ENCODE measurements at regions not wholly inside any gene's neighbourhood (a gene's known extent, or its start where the extent isn't known, plus 50 kb on each side); places are given as distances from the start of the nearest gene placed in this dataset.

DNA sequence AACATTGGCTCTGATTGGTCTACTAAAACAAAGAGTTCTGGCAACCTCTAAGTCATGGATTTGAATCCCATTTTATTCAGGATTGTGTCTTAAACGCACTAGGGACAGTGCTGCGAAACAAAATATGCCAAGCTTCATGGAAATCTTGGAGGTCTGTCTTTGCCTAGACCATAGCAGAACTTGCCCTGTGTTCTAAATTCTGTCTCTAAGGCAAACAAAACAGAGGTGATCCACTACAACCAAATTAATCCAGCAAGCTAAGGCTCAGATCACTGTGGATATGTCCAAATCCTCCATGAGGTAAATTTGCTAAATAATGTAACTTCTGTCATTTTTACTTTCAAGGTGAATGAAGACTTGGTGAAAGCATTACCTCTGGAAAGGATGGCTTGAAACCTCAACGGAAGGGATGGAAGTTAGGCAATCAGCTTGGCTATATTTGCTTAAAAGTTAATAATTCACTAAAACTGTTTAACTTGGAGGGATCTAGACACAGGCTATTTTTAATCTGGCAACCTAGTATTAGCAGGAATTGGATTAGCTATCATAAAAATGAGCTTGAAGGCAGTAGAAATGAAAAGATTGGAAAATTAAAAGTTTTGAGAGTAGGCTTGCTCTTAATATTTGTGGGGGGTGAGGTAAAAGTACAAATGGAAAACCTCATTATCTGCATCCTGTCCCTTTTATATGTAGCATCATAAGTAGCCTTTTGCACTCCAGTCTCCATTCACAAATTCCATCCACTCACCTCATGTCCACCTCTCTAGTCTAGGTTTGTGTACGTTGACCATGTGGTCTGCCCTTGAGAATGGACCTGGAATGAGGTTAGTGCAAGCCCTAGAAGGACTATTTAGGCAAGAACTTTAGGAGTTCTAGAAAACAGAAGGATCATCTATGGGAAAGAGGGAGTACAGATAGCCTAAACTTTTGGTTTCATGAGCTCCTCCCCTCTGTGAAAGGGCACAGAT lies 176.2 kb downstream of the SMC2 start:
- Histone ChIP-seq H3K79me2 (ENCODE audit: control insufficient read depth, insufficient read depth, low read length) (no peaks in the 10 kb centered on the region), H3K4me1 (ENCODE audit: control insufficient read depth, extremely low read depth, insufficient read depth, low read length) (no peaks in the 10 kb centered on the region), H3K4me2 (ENCODE audit: insufficient read depth, low read length) (no peak overlapping the region), H3K9me1 (replicated peaks; ENCODE audit: control insufficient read depth, extremely low read depth, insufficient read depth, low read length) (no peaks in the 10 kb centered on the region), H3K4me3 (replicated peaks in 1 of 3; ENCODE audit: insufficient read depth in 1 of 3, low read depth in 1 of 3, low read length in 3 of 3) (no peak overlapping the region), H3K36me3 (ENCODE audit: control insufficient read depth in 2 of 2, extremely low read depth in 1 of 2, insufficient read depth in 2 of 2, low read length in 2 of 2) (no peaks in the 10 kb centered on the region), H3K27me3 (ENCODE audit: control insufficient read depth in 2 of 2, insufficient read depth in 2 of 2, low read length in 2 of 2) (no peaks in the 10 kb centered on the region), H3K27ac (ENCODE audit: insufficient read depth, low read depth, low read length) (no peak overlapping the region), H4K20me1 (replicated peaks; ENCODE audit: control insufficient read depth, extremely low read depth, insufficient read depth, low read length) (no peaks in the 10 kb centered on the region), H2AFZ (ENCODE audit: low read depth, low read length) (no peak overlapping the region), H3K9ac (replicated peaks; ENCODE audit: extremely low read depth, insufficient read depth, low read length) (no peak overlapping the region), H3K9me3 (replicated peaks; ENCODE audit: control insufficient read depth, insufficient read depth, low read length) (peaks cover 1% of the 10 kb centered on the region)
- no TSS peak for BruUV-seq (replicated peaks)
- TF ChIP-seq, protein P1, sequence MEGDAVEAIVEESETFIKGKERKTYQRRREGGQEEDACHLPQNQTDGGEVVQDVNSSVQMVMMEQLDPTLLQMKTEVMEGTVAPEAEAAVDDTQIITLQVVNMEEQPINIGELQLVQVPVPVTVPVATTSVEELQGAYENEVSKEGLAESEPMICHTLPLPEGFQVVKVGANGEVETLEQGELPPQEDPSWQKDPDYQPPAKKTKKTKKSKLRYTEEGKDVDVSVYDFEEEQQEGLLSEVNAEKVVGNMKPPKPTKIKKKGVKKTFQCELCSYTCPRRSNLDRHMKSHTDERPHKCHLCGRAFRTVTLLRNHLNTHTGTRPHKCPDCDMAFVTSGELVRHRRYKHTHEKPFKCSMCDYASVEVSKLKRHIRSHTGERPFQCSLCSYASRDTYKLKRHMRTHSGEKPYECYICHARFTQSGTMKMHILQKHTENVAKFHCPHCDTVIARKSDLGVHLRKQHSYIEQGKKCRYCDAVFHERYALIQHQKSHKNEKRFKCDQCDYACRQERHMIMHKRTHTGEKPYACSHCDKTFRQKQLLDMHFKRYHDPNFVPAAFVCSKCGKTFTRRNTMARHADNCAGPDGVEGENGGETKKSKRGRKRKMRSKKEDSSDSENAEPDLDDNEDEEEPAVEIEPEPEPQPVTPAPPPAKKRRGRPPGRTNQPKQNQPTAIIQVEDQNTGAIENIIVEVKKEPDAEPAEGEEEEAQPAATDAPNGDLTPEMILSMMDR (IDR thresholded peaks at IDR 0.05; ENCODE audit: extremely low read depth in 1 of 2, insufficient read depth in 1 of 2, low read depth in 1 of 2, low read length in 2 of 2), result no peak
- TF ChIP-seq EZH2 (IDR thresholded peaks at IDR 0.05; ENCODE audit: borderline replicate concordance, low read depth, low read length, severe bottlenecking) (no peak), FOS (IDR thresholded peaks at IDR 0.05; ENCODE audit: borderline replicate concordance, insufficient read depth, low read length) (no peak), MYC (IDR thresholded peaks at IDR 0.05; ENCODE audit: low read depth, low read length) (no peak), JUN (IDR thresholded peaks at IDR 0.05; ENCODE audit: borderline replicate concordance, insufficient read depth, insufficient read length, low read depth) (no peak), POLR2A (IDR thresholded peaks at IDR 0.05; ENCODE audit: low read depth, low read length) (no peak), POLR2AphosphoS5 (IDR thresholded peaks at IDR 0.05; ENCODE audit: insufficient read depth, low read depth, low read length) (no peak), GATA2 (IDR thresholded peaks at IDR 0.05; ENCODE audit: insufficient read depth, insufficient read length, low read depth, low read length) (no peak)
- TF ChIP-seq, protein P2, sequence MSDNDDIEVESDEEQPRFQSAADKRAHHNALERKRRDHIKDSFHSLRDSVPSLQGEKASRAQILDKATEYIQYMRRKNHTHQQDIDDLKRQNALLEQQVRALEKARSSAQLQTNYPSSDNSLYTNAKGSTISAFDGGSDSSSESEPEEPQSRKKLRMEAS (IDR thresholded peaks at IDR 0.05; ENCODE audit: insufficient read depth, insufficient read length), result no peak
- intact Hi-C loops (cut with micrococcal nuclease) (no loop called here), dilution Hi-C loops (cut with MboI; ENCODE audit: extremely low pct_ligation_motif_present, low sequenced_read_pairs) (no loop called here)
- no peak for DNase-seq (ENCODE audit: low read depth, low spot score)
- CTCF ChIA-PET, result no interaction called here
- no peak for FAIRE-seq
- POLR2A ChIA-PET, result no interaction called here

Measured in endothelial cell of umbilical vein (primary cell).